WTC11 (cell line): ENCODE measurements at regions not wholly inside any gene's neighbourhood (a gene's known extent, or its start where the extent isn't known, plus 50 kb on each side); places are given as distances from the start of the nearest gene placed in this dataset.

Experiments used
- ATAC-seq: fragments of 200-7000 bp; cut with Tn5 transposase; 2 replicates; pipeline ENCODE4 v1.10.0; 2021; ENCODE audit warnings: mild to moderate bottlenecking, moderate library complexity
- CTCF ChIA-PET: fragments of 300-600 bp; sonication (Branson Sonifier 250); formaldehyde crosslinking; loops from one replicate; lab custom pipeline; 2021; ENCODE audit warnings: antibody characterized with exemption; lab: Charles Lee
- POLR2A ChIA-PET: fragments of 350-600 bp; sonication (Branson Sonifier 250); formaldehyde crosslinking; loops from one replicate; lab custom pipeline; 2021; ENCODE audit warnings: antibody characterized with exemption; lab: Charles Lee
- DNase-seq: peaks from one replicate; pipeline ENCODE4 v3.0.0; 2021; ENCODE audit warnings: low spot score
- H3K27ac Mint-ChIP-seq: 2 replicates; pipeline ENCODE4 v1.8.0; 2021; ENCODE audit warnings: mixed read lengths
- H3K27me3 Mint-ChIP-seq: 2 replicates; pipeline ENCODE4 v1.8.0; 2021; ENCODE audit warnings: low read depth, mild to moderate bottlenecking, moderate library complexity, mixed read lengths
- H3K36me3 Mint-ChIP-seq: 2 replicates; pipeline ENCODE4 v1.8.0; 2021; ENCODE audit warnings: mixed read lengths
- H3K4me1 Mint-ChIP-seq: 2 replicates; pipeline ENCODE4 v1.8.0; 2022; ENCODE audit warnings: mixed read lengths
- H3K4me3 Mint-ChIP-seq: 2 replicates; pipeline ENCODE4 v1.8.0; 2021; ENCODE audit warnings: mild to moderate bottlenecking, moderate library complexity, mixed read lengths
- H3K9me3 Mint-ChIP-seq: 2 replicates; pipeline ENCODE4 v1.8.0; 2021; ENCODE audit warnings: mixed read lengths
- AR ChIP-seq: fragments of 250-450 bp; sonication (Bioruptor Pico); IDR thresholded peaks from 2 replicates; pipeline ENCODE4 v1.9.0; 2021; ENCODE audit warnings: mild to moderate bottlenecking
- CREB1 ChIP-seq: sonication (generic); formaldehyde crosslinking; IDR thresholded peaks from 2 replicates; pipeline ENCODE4 v1.8.0; 2023; ENCODE audit warnings: mild to moderate bottlenecking, missing genetic modification reagents
- ESRRA ChIP-seq: sonication (generic); formaldehyde crosslinking; IDR thresholded peaks from 2 replicates; pipeline ENCODE4 v1.8.1; 2022; ENCODE audit warnings: mild to moderate bottlenecking, missing genetic modification reagents, borderline replicate concordance
- FOXJ3 ChIP-seq: sonication (generic); formaldehyde crosslinking; IDR thresholded peaks from 2 replicates; pipeline ENCODE4 v1.9.0; 2021; ENCODE audit warnings: missing genetic modification reagents, mild to moderate bottlenecking, borderline replicate concordance
- HMGA2 ChIP-seq: fragments of 250-450 bp; sonication (Bioruptor Pico); IDR thresholded peaks from 2 replicates; pipeline ENCODE4 v1.4.0; 2021; ENCODE audit warnings: mild to moderate bottlenecking, moderate library complexity
- MAX ChIP-seq: sonication (generic); formaldehyde crosslinking; IDR thresholded peaks from 2 replicates; pipeline ENCODE4 v1.8.0; 2022; ENCODE audit warnings: mild to moderate bottlenecking, missing genetic modification reagents
- MYBL2 ChIP-seq: sonication (generic); formaldehyde crosslinking; IDR thresholded peaks from 2 replicates; pipeline ENCODE4 v1.8.1; 2023; ENCODE audit warnings: mild to moderate bottlenecking, moderate library complexity, missing genetic modification reagents
- NFATC4 ChIP-seq: fragments of 250-450 bp; sonication (Bioruptor Pico); IDR thresholded peaks from 2 replicates; pipeline ENCODE4 v1.9.0; 2021; ENCODE audit warnings: mild to moderate bottlenecking
- NR1H2 ChIP-seq: sonication (generic); formaldehyde crosslinking; IDR thresholded peaks from 2 replicates; pipeline ENCODE4 v1.9.0; 2021; ENCODE audit warnings: mild to moderate bottlenecking, moderate library complexity, missing genetic modification reagents
- PRRX2 ChIP-seq: fragments of 250-450 bp; sonication (Bioruptor Pico); IDR thresholded peaks from 2 replicates; pipeline ENCODE4 v1.8.0; 2021; ENCODE audit warnings: mild to moderate bottlenecking
- RELA ChIP-seq: sonication (generic); formaldehyde crosslinking; IDR thresholded peaks from 2 replicates; pipeline ENCODE4 v1.8.1; 2022; ENCODE audit warnings: missing genetic modification reagents, mild to moderate bottlenecking, borderline replicate concordance
- SP1 ChIP-seq: sonication (generic); formaldehyde crosslinking; conservative IDR thresholded peaks from 2 replicates; pipeline ENCODE4 v1.8.1; 2022; ENCODE audit warnings: missing genetic modification reagents
- TEAD1 ChIP-seq: sonication (generic); formaldehyde crosslinking; IDR thresholded peaks from 2 replicates; pipeline ENCODE4 v1.8.0; 2022; ENCODE audit warnings: mild to moderate bottlenecking, missing genetic modification reagents
- TP53 ChIP-seq: sonication (generic); formaldehyde crosslinking; IDR thresholded peaks from 2 replicates; pipeline ENCODE4 v1.8.1; 2023; ENCODE audit warnings: mild to moderate bottlenecking, missing genetic modification reagents
- ZBTB21 ChIP-seq: sonication (generic); formaldehyde crosslinking; IDR thresholded peaks from 2 replicates; pipeline ENCODE4 v1.8.1; 2023; ENCODE audit warnings: mild to moderate bottlenecking, missing genetic modification reagents, borderline replicate concordance
- ZNF219 ChIP-seq: sonication (generic); formaldehyde crosslinking; IDR thresholded peaks from 2 replicates; pipeline ENCODE4 v1.8.0; 2023; ENCODE audit warnings: missing genetic modification reagents, mild to moderate bottlenecking, borderline replicate concordance
- ZNF416 ChIP-seq: fragments of 250-450 bp; sonication (Bioruptor Pico); IDR thresholded peaks from 2 replicates; pipeline ENCODE4 v1.9.0; 2021; ENCODE audit warnings: mild to moderate bottlenecking, inconsistent platforms
- TF ChIP-seq, protein P1 (sequence below): sonication (generic); formaldehyde crosslinking; IDR thresholded peaks from 2 replicates; pipeline ENCODE4 v1.8.1; 2023; ENCODE audit warnings: mild to moderate bottlenecking, missing genetic modification reagents, borderline replicate concordance
- TF ChIP-seq, protein P2 (sequence below): sonication (generic); formaldehyde crosslinking; IDR thresholded peaks from 2 replicates; pipeline ENCODE4 v1.8.0; 2023; ENCODE audit warnings: missing genetic modification reagents, mild to moderate bottlenecking, borderline replicate concordance
- TF ChIP-seq, protein P3 (sequence below): sonication (generic); formaldehyde crosslinking; IDR thresholded peaks from 2 replicates; pipeline ENCODE4 v1.8.1; 2022; ENCODE audit warnings: low read depth, missing genetic modification reagents, borderline replicate concordance
- TF ChIP-seq, protein P4 (sequence below): fragments of 250-450 bp; sonication (Bioruptor Pico); IDR thresholded peaks from 2 replicates; pipeline ENCODE4 v1.8.0; 2021; ENCODE audit warnings: mild to moderate bottlenecking

DNA sequence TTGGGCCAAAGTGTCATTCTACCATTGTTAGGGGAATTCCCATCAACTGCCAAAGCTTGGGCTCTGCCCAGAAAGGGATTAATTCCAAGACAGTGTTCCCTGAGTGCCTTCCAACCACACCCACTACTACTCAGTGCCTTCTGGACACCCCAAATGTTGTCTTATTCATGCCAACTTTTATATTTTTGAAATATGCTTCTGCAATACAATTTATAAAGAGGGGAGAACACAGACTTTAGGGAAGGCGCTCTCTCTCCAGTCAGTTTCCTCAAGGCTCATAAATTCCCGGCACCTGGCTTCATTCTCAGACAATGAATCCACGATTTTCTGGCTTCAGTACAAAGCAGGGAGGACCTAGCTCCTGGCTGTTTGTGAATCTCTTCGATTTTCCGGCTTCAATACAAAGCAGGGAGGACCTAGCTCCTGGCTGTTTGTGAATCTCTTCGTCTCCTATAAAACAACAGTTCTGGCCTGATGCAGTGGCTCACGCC is 120.1 kb upstream of the MYO10 start:
- Mint-ChIP-seq H3K27ac (peak overlapping the region; percentile 85), H3K4me1 (peaks cover 19% of the 10 kb centered on the region), H3K9me3 (no peaks in the 10 kb centered on the region), H3K4me3 (0 out of 2 replicates have a peak overlapping the region, but pooled peaks have one; percentile 5), H3K27me3 (no peaks in the 10 kb centered on the region), H3K36me3 (no peaks in the 10 kb centered on the region)
- ChIA-PET POLR2A (no interaction called here), CTCF (interaction anchor here (0.5 to 2.6 kb wide), 6 partner anchors 54 to 317 kb away, joined by 3 to 9 read pairs (median 3); no protein-coding TSS in a partner anchor)
- DNase-seq (no peak), ATAC-seq (peak; percentile 88)
- TF ChIP-seq MAX (CRISPR knock-in tag) (no peak), NFATC4 (CRISPR knock-in tag) (no peak), FOXJ3 (CRISPR knock-in tag) (no peak), MYBL2 (CRISPR knock-in tag) (no peak), TEAD1 (CRISPR knock-in tag) (no peak), SP1 (CRISPR knock-in tag) (no peak), RELA (no peak), ZNF219 (CRISPR knock-in tag) (no peak), TP53 (CRISPR knock-in tag) (no peak)
- TF ChIP-seq, protein P1, sequence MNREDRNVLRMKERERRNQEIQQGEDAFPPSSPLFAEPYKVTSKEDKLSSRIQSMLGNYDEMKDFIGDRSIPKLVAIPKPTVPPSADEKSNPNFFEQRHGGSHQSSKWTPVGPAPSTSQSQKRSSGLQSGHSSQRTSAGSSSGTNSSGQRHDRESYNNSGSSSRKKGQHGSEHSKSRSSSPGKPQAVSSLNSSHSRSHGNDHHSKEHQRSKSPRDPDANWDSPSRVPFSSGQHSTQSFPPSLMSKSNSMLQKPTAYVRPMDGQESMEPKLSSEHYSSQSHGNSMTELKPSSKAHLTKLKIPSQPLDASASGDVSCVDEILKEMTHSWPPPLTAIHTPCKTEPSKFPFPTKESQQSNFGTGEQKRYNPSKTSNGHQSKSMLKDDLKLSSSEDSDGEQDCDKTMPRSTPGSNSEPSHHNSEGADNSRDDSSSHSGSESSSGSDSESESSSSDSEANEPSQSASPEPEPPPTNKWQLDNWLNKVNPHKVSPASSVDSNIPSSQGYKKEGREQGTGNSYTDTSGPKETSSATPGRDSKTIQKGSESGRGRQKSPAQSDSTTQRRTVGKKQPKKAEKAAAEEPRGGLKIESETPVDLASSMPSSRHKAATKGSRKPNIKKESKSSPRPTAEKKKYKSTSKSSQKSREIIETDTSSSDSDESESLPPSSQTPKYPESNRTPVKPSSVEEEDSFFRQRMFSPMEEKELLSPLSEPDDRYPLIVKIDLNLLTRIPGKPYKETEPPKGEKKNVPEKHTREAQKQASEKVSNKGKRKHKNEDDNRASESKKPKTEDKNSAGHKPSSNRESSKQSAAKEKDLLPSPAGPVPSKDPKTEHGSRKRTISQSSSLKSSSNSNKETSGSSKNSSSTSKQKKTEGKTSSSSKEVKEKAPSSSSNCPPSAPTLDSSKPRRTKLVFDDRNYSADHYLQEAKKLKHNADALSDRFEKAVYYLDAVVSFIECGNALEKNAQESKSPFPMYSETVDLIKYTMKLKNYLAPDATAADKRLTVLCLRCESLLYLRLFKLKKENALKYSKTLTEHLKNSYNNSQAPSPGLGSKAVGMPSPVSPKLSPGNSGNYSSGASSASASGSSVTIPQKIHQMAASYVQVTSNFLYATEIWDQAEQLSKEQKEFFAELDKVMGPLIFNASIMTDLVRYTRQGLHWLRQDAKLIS: no peak
- TF ChIP-seq, protein P2, sequence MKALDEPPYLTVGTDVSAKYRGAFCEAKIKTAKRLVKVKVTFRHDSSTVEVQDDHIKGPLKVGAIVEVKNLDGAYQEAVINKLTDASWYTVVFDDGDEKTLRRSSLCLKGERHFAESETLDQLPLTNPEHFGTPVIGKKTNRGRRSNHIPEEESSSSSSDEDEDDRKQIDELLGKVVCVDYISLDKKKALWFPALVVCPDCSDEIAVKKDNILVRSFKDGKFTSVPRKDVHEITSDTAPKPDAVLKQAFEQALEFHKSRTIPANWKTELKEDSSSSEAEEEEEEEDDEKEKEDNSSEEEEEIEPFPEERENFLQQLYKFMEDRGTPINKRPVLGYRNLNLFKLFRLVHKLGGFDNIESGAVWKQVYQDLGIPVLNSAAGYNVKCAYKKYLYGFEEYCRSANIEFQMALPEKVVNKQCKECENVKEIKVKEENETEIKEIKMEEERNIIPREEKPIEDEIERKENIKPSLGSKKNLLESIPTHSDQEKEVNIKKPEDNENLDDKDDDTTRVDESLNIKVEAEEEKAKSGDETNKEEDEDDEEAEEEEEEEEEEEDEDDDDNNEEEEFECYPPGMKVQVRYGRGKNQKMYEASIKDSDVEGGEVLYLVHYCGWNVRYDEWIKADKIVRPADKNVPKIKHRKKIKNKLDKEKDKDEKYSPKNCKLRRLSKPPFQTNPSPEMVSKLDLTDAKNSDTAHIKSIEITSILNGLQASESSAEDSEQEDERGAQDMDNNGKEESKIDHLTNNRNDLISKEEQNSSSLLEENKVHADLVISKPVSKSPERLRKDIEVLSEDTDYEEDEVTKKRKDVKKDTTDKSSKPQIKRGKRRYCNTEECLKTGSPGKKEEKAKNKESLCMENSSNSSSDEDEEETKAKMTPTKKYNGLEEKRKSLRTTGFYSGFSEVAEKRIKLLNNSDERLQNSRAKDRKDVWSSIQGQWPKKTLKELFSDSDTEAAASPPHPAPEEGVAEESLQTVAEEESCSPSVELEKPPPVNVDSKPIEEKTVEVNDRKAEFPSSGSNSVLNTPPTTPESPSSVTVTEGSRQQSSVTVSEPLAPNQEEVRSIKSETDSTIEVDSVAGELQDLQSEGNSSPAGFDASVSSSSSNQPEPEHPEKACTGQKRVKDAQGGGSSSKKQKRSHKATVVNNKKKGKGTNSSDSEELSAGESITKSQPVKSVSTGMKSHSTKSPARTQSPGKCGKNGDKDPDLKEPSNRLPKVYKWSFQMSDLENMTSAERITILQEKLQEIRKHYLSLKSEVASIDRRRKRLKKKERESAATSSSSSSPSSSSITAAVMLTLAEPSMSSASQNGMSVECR (CRISPR knock-in tag): no peak
- TF ChIP-seq, protein P3, sequence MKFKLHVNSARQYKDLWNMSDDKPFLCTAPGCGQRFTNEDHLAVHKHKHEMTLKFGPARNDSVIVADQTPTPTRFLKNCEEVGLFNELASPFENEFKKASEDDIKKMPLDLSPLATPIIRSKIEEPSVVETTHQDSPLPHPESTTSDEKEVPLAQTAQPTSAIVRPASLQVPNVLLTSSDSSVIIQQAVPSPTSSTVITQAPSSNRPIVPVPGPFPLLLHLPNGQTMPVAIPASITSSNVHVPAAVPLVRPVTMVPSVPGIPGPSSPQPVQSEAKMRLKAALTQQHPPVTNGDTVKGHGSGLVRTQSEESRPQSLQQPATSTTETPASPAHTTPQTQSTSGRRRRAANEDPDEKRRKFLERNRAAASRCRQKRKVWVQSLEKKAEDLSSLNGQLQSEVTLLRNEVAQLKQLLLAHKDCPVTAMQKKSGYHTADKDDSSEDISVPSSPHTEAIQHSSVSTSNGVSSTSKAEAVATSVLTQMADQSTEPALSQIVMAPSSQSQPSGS: no peak
- TF ChIP-seq, protein P4, sequence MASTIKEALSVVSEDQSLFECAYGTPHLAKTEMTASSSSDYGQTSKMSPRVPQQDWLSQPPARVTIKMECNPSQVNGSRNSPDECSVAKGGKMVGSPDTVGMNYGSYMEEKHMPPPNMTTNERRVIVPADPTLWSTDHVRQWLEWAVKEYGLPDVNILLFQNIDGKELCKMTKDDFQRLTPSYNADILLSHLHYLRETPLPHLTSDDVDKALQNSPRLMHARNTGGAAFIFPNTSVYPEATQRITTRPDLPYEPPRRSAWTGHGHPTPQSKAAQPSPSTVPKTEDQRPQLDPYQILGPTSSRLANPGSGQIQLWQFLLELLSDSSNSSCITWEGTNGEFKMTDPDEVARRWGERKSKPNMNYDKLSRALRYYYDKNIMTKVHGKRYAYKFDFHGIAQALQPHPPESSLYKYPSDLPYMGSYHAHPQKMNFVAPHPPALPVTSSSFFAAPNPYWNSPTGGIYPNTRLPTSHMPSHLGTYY (CRISPR knock-in tag): no peak

GRCh38 chr5:17058438-17058837 is 122.3 kb upstream of the MYO10 start:
- Mint-ChIP-seq H3K9me3 (peaks cover 5% of the 10 kb centered on the region), H3K27ac (no peak overlapping the region), H3K4me3 (no peak overlapping the region), H3K27me3 (no peaks in the 10 kb centered on the region; the same call in 1 of the 2 replicates), H3K36me3 (no peaks in the 10 kb centered on the region), H3K4me1 (peaks cover 19% of the 10 kb centered on the region)
- CTCF ChIA-PET: no interaction called here
- no peak for TF ChIP-seq ZNF416
- no peak for TF ChIP-seq AR (CRISPR knock-in tag)
- TF ChIP-seq HMGA2 (CRISPR knock-in tag): no peak
- no peak for TF ChIP-seq SP1 (CRISPR knock-in tag)
- no peak for TF ChIP-seq CREB1
- no peak for TF ChIP-seq ZBTB21 (CRISPR knock-in tag)
- TF ChIP-seq ESRRA (CRISPR knock-in tag): no peak
- no peak for TF ChIP-seq PRRX2
- no peak for TF ChIP-seq NR1H2
- ATAC-seq: no peak
- no peak for DNase-seq
- POLR2A ChIA-PET: no interaction called here
